Fibroblast of skin of abdomen (primary cell): ENCODE measurements at regions not wholly inside any gene's neighbourhood (a gene's known extent, or its start where the extent isn't known, plus 50 kb on each side); places are given as distances from the start of the nearest gene placed in this dataset.

Experiments used
- DNase-seq: peaks from one replicate; pipeline ENCODE4 v3.0.0-alpha.2; 2013

DNA sequence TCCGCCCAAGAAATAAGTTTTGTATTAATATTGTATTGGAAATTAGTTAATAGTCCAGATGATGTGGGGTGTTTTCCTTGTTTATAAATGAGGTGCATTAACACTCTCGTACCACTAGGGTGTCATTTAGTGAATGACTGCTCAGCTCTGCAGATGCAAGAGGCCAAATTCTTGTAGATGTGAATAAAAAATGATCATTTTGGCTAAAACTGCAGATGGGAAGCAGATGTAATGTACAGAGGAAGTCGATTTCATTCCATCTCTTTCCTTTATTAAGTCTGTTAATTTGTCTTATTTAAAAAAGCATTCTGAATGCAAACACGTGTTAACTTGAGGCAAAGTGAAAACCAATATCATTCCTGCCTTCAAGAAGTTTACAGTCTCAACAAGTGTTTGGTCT is 108.1 kb downstream of the DHX15 start:
- peak; percentile 28 for DNase-seq

DNA sequence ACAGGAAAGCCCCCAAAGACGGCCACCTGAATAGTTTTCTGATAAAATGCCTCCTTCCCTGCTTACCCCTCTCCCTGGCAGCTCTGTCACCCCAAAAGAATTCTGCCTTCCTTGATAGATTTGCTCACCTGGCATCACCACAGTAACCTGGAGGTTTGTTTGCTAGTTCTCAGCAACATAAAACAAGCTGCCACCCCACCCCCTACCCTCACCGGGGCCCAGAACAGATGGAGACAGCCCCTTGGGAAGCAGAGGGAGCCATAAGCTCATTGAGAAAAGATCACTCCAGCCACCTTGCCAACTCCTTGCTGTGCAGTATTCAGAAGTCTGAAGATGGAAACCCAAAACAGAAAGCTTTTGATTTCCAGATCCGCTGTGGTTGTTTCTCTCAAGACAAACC is 108.6 kb downstream of the DHX15 start:
- DNase-seq: no peak

DNA sequence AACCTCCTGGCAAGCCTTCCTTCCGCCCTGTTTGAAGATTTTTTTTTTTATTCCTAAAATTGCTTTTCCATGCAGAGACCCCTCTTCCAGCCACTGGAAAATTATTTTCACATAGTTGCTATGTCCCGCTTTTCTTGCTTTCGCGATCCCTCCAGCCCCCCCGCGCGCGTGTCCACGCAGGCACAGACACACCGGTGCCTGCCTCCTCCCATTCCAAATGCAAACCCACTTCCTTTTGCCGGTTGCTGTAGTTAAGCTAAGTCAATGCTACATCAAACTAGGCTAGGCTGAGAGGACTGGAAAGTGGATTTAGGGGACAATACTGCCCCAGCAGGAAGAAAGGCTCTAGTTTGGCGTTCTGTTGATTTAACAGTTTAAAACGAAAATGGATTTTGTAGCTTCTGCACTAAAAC is 111.0 kb downstream of the DHX15 start:
- DNase-seq: peak; percentile 32

DNA sequence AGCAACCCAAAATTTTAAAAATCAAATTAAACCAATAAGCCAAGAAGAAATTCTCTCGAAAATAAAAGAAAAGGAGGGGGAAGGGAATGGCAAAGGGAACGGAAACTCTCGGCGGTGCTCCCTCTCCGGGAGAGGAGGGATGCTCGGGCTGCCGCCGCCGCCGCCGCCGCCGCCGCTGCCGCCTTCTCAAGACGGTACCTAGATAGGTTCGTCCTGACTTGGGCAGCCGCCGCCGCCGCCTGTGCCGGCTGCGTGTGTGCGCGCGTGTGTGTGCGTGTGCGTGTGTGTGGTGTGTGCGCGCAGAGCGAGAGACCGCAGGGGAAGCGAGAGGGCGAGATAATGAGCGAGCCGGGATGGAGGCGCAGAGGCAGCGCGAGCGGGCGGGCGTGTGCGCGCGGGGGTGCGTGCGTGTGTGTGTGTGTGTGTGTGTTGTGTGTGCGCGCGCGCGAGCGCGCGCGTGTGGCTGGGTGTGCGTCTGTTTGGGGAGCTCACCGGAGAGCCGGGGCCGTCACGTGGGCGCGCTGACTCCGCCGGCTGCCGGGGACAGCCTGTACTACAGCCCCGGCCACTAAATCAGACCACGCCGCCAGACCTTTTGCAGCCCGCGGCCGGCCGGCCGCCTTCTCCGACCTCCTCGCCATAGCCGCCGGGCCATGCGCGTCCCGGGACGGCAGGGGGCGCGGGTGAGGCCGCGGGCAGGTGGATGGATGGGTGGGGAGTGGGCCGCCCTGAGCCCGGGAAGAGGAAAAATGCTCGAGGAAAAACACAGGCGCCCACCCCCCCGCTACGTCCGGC is 111.6 kb downstream of the DHX15 start:
- peak; percentile 77 for DNase-seq

DNA sequence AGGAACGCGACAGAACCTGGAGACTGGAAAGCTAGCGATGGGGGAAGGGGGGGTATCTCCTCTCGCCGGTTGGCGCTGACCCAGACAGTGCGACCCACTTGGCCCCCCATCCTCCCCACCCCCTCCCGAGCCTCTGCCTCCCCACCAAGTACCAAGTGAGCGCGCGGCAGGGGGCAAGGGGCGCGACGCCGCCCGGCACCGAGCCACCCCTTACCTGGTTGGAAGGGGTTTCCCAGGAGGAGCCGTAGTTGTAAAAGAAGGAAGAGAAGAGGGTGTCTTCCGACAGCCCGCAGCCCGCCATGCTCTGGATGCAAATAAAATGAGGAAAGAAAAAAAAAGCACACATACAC is 112.2 kb downstream of the DHX15 start:
- DNase-seq: no peak

DNA sequence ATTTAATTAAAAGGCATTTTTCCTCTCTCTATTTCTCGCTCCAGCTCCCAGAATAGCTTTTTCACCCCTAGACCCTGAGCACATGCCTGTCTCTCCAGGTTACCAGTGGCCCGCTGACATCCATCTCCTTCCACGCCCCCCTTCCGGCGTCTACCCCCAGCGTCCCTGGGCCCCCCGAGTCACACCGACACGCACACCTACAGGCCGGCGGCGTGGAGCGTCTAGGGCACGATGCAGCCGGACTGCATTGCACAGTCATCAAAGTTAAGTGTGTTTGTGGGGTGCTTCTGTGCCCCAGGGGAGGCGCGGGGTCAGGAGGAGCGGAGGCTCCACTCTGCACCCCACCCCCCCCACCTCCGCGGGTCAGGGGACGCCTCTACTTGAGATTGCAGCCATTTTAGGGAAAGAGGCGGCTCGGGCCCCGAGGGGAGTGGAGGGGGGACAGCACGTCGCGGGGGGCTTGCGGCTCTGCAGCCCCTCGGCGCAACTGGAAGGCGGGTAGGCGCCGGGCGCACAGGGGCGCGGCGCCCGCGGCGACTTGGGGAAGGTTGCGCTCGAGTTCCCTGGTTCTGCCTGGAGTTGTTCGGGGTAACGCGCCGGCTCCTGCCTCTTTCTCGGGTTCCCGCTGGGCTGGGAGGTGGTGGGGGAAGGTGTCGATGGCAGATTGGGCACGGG is 112.7 kb downstream of the DHX15 start:
- DNase-seq: no peak

DNA sequence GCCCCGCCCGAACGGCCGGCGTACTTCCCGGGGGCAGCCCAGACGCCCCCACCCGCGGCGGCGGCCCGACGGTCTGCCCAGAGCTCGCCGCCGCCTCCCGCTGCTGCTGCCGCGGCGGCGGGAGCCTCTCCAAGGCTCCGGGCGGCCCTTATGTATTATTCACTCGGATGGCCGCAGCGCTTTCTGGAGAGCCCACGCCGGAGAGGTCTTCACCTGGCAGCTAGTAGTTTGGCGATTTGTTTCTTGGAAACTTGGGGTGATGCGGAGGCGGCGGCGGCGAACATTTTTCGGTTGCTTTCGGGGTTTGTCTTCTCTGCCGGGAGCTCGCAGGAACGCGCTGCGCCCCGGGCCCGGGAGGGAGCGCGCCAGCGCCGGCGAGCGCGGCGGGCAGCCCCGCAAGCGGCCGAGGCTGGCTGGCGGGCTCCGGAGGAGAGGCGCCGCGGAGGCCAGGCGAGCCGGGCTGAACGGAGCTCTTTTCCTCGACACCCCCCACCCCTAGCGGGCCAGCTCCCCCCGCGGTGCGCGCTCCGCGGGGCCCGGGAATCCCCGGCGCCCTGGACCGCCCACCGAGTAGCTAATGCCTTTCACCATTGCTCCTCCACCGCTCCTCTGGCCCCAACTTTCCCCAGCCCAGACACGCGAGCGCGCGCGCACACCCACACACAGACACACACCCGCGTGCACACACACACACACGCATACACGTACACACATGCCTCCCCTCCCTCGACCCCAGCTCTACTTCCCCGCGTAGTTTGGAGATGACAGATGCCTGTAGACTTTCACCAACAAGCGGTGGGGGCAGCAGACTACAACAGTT is 113.5 kb downstream of the DHX15 start:
- peak; percentile 48 for DNase-seq

DNA sequence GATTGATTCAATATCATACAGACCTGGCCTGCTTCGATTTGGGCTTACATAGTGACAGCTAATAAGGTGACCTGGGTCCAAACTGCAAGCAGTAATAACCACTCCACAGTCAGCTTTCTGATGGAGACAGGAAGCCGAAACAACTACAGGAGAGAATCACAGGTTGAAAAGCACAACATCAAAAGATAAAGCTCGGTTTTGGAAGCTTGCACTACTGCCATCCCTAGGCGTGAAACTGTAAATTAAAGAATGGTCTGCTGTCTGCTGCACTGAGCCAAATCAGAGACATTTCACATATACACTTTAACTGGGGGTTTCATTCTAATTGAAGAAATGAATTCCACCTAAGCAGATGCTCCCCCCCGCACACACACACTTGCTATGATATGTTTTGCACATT is 116.3 kb downstream of the DHX15 start:
- DNase-seq: no peak

DNA sequence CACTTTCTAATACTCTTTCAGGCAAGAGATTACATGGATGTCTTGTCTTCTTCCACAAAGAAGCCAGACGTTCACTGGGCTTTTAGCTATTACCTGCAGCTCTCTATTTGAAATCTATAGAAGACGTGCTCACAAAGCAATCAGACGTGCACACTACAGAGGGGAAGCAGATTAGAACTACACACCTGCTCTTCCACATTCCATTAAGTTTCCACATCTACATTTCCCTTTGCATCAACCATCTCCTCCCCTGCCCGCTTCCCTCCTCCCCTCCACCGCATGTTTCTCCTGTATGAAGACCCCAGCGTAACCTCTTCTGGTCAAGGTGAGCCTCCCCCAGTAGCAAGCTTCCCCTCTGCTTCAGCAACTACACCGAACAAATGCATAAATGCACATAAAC is 119.8 kb downstream of the DHX15 start:
- no peak for DNase-seq

DNA sequence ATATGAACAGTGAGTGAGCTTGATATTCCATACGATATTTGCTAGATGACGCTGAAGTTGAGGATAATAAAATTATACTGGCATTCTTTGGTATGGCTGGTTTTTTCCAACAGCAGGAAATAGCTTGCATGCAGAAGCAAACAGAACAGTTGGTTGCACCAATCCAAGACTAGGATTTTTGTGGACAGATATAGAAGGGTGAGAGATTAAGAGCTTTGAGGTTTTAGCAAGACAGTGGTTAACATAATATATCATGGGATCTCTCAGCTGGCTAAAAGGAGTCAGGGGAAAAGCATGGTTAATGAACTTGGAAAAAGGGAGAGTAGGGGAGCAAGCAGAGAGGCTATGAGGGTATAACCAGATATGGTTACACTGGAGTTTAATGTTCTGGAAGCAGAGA is 127.9 kb downstream of the DHX15 start:
- DNase-seq: no peak

DNA sequence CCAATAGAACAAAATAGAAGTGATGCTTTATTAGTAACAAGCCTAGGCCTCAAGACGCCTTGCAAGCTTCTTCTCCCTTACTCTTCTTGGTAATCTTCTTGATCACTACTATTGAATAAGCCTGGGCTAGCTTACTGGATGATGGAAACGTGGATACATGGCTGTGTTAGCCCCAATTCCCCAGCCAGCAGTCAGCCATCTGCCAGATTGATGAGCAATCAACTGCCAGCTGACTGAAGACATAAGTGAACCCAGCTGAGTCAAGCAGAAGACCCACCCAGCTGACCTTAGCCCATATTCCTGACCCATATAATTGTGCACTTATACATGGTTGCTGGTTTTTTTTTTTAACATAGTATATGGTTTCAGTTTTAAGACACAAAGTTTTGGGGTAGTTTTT is 130.4 kb downstream of the DHX15 start:
- DNase-seq: no peak

DNA sequence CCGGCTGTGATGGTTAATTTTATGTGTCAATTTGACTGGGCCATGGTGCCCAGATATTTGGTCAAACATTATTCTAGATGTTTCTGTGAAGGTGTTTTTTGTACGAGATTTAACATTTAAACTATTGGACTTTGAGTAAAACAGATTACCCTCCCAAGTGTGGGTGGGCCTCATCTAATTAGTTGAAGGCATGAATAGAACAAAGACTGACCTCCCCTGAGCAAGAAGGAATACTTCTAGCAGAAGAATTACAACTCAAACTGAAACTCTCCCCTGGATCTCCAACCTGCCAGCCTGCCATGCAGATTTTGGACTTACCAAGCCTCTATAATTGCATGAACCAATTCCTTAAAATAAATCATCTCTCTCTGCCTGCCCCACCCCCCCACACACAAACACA is 132.5 kb downstream of the DHX15 start:
- DNase-seq: no peak

DNA sequence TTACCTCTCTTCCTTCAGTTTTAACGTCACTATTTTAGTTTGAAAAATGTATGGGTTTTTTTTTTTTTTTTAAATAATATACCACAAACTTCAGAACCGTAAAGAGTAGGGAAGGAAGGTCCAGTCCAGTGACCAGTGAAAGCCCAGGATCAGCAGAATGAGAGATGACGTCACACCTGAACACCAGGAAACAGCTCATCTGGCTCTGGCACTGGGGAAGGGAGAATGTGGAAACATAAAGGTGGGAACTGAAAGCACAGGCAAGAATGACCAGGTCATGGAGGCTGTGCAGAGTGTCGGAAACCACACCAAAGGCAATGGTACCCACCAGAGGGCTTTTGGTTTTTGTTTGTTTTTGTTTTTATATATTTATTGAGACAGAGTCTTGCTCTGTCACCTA is 141.2 kb downstream of the DHX15 start:
- DNase-seq: no peak

DNA sequence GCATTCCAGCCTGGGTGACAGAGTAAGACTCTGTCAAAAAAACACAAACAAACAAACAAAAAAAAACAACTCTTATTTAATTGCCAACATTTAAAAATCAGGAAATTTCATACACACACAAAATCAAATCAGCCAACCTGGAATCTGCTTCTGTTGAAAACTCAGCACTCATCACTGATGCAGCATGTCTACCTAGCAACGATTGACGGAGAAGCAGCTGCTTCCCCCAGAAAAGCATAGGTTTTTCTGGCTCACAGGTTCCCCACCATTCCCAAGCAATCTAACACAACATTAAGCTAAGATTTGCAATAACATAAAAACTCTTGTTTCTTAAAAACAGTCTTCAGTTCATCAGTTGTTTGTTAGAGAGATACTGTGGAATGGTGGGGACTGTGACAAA is 143.6 kb downstream of the DHX15 start:
- no peak for DNase-seq

DNA sequence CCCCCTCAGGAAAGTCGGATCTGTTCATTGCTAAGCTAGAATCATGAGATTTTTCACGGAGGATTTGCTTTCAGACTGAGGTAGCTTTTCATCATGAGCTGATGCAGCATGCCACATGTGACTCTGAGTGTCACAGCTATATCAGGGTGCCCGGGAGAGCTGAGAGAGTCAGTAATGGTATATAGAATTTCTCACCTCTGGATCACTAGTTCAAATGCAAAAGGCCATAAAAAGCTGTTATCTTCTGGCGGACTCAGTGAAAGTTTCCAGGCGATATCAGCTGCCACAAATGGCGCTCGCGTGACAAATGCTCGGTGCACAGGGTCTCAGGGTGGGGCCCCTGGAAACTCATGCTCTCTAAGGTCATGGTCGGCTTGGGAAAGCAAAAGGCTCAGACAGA is 150.1 kb downstream of the DHX15 start:
- DNase-seq: no peak

DNA sequence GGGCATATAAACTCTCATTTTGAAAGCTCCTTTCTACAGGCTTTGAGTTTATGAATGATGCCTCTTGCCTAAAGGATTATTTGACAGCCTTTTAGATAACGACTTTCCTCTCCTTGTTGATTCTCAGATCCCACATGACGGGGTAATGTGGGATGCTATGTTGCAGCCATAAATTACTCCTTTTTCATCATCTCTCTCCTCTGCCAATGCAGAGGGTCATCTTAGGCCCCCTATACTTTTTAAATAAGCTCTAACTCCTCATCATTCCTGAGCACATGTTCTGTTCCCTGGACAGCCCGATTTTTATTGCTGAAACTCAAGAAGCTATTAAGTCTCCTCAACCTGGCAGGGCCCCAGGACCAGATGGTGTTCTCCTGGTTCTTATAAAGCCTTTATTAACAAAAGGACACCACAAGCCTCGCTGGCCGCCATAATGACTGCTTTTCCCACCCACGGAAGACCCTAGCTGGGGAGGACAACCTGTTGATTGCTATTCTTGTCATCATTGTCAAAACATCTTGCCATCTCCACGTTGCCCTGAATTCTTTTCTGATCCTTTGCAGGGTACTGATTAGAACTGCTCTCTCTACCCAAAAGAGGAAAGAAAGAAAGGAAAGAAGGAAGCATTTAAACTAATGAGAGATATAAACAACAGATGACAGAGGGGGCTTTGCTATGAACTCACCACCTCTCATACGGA is 150.7 kb downstream of the DHX15 start:
- DNase-seq: no peak

DNA sequence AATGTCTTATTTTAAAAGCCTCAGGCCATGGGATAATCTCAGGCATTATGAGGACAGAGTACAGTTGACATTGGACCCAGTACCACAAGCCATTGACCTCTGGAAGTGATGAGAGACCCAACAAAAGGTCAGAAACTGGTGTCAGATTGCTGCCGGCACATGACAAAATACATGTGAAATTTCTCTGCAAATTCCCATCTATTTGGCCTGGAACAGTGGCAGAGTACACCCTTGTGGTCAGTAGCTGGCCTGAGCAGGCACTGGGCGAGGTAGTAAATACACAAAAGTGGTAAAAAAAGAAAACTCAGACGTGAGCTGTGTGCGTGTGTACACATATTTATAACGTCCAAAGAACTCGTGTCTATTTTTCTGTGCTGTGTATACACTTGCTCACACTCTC is 155.5 kb downstream of the DHX15 start:
- no peak for DNase-seq

DNA sequence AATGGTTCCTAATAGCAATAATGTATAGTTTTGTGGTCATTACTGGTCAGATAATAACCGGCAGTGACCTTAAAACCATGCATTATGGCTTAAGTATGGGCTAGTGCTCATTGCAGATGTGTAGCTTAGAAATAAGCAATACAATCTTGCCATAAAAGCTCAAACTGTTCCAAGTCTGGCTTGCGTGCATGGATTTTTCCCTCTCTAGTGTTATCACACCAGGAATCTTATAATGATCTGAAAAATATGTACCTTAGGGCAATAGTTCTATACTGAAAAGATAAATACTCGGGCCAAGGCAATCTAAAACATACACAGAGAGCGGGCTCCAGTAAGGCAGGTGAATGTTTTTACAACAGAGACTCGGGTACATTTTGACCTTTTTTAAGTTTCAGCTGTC is 157.8 kb downstream of the DHX15 start:
- DNase-seq: no peak

DNA sequence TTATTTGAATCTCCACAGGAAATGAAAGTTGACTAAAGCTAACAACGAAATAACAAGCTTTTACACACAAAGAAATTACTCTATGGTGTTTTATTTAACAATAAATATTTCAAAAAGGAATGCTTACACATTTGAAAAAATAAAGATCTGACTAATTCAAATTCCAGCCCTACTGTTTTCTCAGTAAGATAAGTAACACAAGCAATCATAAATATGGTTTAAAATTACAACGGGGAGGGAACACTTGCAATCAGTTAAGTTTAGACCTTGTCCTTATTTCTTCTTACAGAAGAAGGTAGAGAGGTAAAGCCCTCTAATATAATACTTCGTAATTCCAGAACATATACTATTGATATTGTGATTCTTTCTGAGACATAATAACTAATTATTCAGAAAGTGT is 158.5 kb downstream of the DHX15 start:
- DNase-seq: no peak

DNA sequence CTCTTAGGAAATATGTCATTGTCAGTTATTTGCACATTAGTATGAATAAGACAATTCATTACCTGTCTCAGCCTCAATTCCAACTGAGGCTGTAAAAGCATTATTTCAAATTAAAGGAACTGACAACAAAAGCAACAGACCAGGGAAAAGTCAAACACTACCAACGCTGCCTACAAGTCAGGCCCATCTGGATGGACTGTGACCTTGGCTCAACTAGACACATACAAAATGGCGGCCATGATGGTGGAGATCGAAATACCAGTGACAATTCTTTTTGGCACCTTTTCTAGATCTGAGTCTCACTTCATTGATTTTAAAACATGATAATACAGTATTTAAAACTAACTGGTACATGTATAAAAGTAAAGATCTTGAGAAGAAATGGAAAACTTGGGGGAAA is 160.7 kb downstream of the DHX15 start:
- DNase-seq: no peak

DNA sequence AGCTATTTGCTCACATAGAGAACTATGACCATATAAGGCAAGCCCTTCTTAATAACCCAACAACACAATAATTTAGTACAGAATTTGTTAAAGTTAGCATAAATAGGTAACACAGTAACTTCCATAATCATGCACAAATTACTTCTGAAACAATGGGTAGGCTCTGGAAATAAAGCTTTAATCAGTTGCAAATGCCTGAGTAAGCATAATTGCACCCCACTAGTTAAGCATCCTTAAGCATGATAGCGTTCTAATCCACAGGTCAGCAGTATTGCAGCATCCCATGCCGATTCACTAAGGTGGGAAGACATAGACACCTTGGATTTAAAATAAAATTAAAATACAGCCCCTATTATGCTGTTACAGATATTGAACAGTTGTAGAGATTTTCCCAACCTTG is 161.7 kb downstream of the DHX15 start:
- DNase-seq: no peak

DNA sequence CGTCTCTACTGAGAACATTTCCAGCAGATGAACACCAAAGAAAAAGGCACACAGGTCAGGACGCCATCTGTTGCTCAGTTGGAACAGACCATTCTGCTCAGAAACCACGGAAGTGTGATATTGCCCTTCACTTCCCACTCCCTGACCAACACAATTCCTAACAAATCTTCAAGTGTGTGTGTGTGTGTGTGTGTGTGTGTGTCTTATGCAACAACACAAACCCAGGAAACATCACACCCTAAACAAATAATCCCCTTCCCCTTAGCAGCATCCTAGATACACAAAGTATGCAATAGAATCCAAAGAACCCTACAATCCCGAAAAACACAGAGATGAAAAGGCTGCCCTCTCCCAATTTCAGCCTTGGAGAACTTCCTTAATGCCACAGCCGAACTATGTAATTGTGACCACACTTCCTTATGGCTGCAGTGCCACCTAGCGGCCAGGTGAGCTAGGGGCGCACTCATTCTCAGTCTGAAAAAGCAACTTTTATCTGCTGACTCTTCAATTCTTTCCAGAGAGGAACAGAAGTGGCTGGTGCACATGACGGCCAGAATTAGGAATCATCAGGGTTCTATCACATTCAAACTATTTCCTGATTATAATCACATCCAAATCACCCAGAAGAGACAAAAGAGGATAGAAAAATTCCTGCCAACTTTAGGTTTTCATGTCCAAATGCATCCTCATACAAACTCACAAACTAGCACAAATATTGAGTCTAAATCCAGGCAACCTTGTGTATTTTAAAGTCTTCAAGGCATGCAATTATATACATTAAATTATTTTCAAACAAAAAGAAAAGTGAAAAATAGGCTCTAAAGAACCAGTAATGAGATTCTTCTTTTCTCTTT is 164.9 kb downstream of the DHX15 start:
- peak; percentile 63 for DNase-seq
